Neuronal stem cell (in vitro differentiated cells): ENCODE measurements at regions not wholly inside any gene's neighbourhood (a gene's known extent, or its start where the extent isn't known, plus 50 kb on each side); places are given as distances from the start of the nearest gene placed in this dataset.

Experiments
- DNase-seq: peaks from one replicate; pipeline ENCODE4 v3.0.0-alpha.2; 2013; ENCODE audit warnings: low spot score
- H2AFZ ChIP-seq: one replicate; pipeline ENCODE4 v1.6.1; 2013; ENCODE audit warnings: mild to moderate bottlenecking, low read length, inconsistent platforms
- H2AK5ac ChIP-seq: 2 replicates; pipeline ENCODE4 v1.6.1; 2013; ENCODE audit warnings: low read depth, mild to moderate bottlenecking, inconsistent platforms, low read length, moderate library complexity, mixed read lengths
- H2BK120ac ChIP-seq: 2 replicates; pipeline ENCODE4 v1.6.1; 2013; ENCODE audit warnings: low read depth, mild to moderate bottlenecking, inconsistent platforms, low read length, moderate library complexity, mixed read lengths
- H2BK12ac ChIP-seq: one replicate; pipeline ENCODE4 v1.6.1; 2013; ENCODE audit warnings: low read length, inconsistent platforms
- H2BK15ac ChIP-seq: 2 replicates; pipeline ENCODE4 v1.6.1; 2013; ENCODE audit warnings: mild to moderate bottlenecking, low read length, inconsistent platforms, mixed read lengths
- H2BK5ac ChIP-seq: one replicate; pipeline ENCODE4 v1.6.1; 2013; ENCODE audit warnings: inconsistent platforms, mild to moderate bottlenecking, low read length, moderate library complexity
- H3K14ac ChIP-seq: one replicate; pipeline ENCODE4 v1.6.1; 2013; ENCODE audit warnings: low read length, inconsistent platforms
- H3K18ac ChIP-seq: 2 replicates; pipeline ENCODE4 v1.6.1; 2013; ENCODE audit warnings: low read length, inconsistent platforms
- H3K23ac ChIP-seq: 2 replicates; pipeline ENCODE4 v1.6.1; 2013; ENCODE audit warnings: low read depth, mild to moderate bottlenecking, mixed read lengths, low read length, inconsistent platforms; ENCODE audit not compliant: poor library complexity
- H3K27ac ChIP-seq: replicated peaks from 3 replicates; pipeline ENCODE4 v1.5.1; 2013; ENCODE audit warnings: low read length, inconsistent platforms
- H3K27me3 ChIP-seq, 3 experiments: 2 replicates each; pipeline ENCODE4 v1.6.1; 2013; ENCODE audit warnings: low read length in 3 of 3, mild to moderate bottlenecking in 2 of 3, inconsistent platforms in 1 of 3, low read depth in 1 of 3, mixed read lengths in 1 of 3, moderate library complexity in 1 of 3; ENCODE audit not compliant: control insufficient read depth in 3 of 3, insufficient read depth in 3 of 3
- H3K36me3 ChIP-seq, 2 donors: replicated peaks in 1 of 2; 2 replicates each; pipeline ENCODE4 v1.6.1; 2013; ENCODE audit warnings: low read length in 2 of 2; ENCODE audit not compliant: control insufficient read depth in 2 of 2, insufficient read depth in 2 of 2
- H3K4ac ChIP-seq: 2 replicates; pipeline ENCODE4 v1.6.1; 2013; ENCODE audit warnings: inconsistent platforms, mild to moderate bottlenecking, low read length, moderate library complexity
- H3K4me1 ChIP-seq, 2 donors: 1 replicate in 1 of 2; 2 replicates in 1 of 2; pipeline ENCODE4 v1.6.1; 2013; ENCODE audit warnings: low read length in 2 of 2, low read depth in 1 of 2; ENCODE audit not compliant: control insufficient read depth in 2 of 2, insufficient read depth in 1 of 2
- H3K4me2 ChIP-seq: one replicate; pipeline ENCODE4 v1.6.1; 2013; ENCODE audit warnings: mild to moderate bottlenecking, low read length, inconsistent platforms; ENCODE audit not compliant: insufficient read depth, poor library complexity, severe bottlenecking
- H3K4me3 ChIP-seq, 2 donors: 2 replicates each; pipeline ENCODE4 v1.5.1; 2013; ENCODE audit warnings: low read length in 2 of 2, mild to moderate bottlenecking in 2 of 2, inconsistent platforms in 1 of 2, moderate library complexity in 1 of 2
- H3K79me1 ChIP-seq: one replicate; pipeline ENCODE4 v1.6.1; 2013; ENCODE audit warnings: low read depth, mild to moderate bottlenecking, inconsistent platforms, low read length, moderate library complexity
- H3K9ac ChIP-seq: one replicate; pipeline ENCODE4 v1.6.1; 2013; ENCODE audit warnings: mild to moderate bottlenecking, low read depth, low read length, inconsistent platforms; ENCODE audit not compliant: poor library complexity
- H3K9me3 ChIP-seq, 2 donors: replicated peaks in 1 of 2; 2 replicates each; pipeline versions ENCODE3 to v1.6.1; 2013; ENCODE audit warnings: low read length in 2 of 2, mild to moderate bottlenecking in 2 of 2, inconsistent platforms in 1 of 2, low read depth in 1 of 2, mixed read lengths in 1 of 2, moderate library complexity in 1 of 2; ENCODE audit not compliant: control insufficient read depth in 2 of 2, insufficient read depth in 1 of 2
- H4K8ac ChIP-seq: one replicate; pipeline ENCODE4 v1.6.1; 2013; ENCODE audit warnings: low read depth, mild to moderate bottlenecking, inconsistent platforms, low read length, moderate library complexity
- H4K91ac ChIP-seq: one replicate; pipeline ENCODE4 v1.6.1; 2013; ENCODE audit warnings: low read length, low read depth, mild to moderate bottlenecking, inconsistent platforms; ENCODE audit not compliant: poor library complexity
- WGBS, 2 donors: extraction: QIAGEN DNeasy Blood & Tissue Kit; methylation state at CpG; one replicate each; pipeline ENCODE4 v1.1.7; 2013; ENCODE audit warnings: missing lambda C conversion rate in 2 of 2, mixed read lengths in 1 of 2; ENCODE audit not compliant: insufficient read length in 2 of 2, insufficient replicate concordance in 1 of 2; ENCODE audit errors: extremely low coverage in 2 of 2; 5-methylcytosine and 5-hydroxymethylcytosine counted together

GRCh38 chr6:8157839-8158238, 55.5 kb upstream of the EEF1E1 start:
- Histone ChIP-seq H2BK15ac (no peak overlapping the region), H4K8ac (no peak overlapping the region), H3K4me2 (no peak overlapping the region), H3K4ac (no peak overlapping the region), H3K79me1 (no peaks in the 10 kb centered on the region), H2BK5ac (no peak overlapping the region), H4K91ac (no peak overlapping the region), H3K18ac (no peak overlapping the region), H2BK120ac (no peak overlapping the region), H2AFZ (no peak overlapping the region), H3K27ac (no peak overlapping the region), H3K9ac (no peak overlapping the region), H2AK5ac (no peak overlapping the region), H3K9me3 (peaks cover 0 to 2% of the 10 kb centered on the region in 2 donors), H3K4me1 (peaks cover 0 to 2% of the 10 kb centered on the region in 2 donors), H3K4me3 (no peak overlapping the region), H3K14ac (no peak overlapping the region), H3K23ac (no peak overlapping the region), H3K36me3 (no peaks in the 10 kb centered on the region), H3K27me3 (no peaks in the 10 kb centered on the region), H2BK12ac (no peak overlapping the region)
- DNase-seq, result no peak
- no CpG with 5 or more reads among the region's 3 CpGs for WGBS, 2 donors

DNA sequence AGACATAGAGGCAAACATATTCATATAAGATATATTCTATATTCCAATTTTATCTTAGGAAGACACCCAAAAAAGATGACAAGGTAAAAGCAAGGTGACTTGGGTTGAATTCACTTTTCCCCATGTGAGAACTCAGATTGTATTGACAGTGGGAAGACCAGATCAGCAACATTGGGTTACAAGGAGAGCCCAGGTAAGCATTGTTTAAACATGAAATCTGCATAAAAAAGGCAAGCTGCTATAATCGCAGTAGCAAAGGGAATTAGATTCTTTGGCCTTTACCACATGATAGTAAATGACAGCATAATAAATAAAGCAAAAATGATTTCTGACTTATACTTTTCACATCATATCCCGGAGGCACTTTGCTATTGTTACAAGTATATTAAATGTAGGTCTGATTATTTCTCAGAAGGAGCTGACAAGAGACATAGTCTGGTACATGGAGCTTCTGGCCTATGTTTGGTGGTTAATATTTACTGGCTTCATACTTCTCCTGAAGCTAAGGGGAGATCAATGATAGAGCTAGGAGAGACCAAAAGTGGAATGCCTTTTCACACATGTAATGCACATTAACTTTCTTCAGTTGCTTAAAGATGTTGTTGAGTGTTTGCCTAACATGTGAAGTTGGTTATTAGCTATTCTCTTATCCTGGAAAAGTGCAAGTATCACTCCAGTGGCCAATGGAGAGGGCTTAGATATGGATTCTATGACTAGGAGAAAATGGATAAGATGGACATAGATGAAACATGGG, 53.1 kb upstream of the EEF1E1 start:
- Histone ChIP-seq H3K4ac (no peak overlapping the region), H2AK5ac (no peak overlapping the region), H4K8ac (no peak overlapping the region), H3K23ac (no peak overlapping the region), H3K27ac (no peak overlapping the region), H3K79me1 (no peaks in the 10 kb centered on the region), H3K4me1 (peaks cover 0 to 2% of the 10 kb centered on the region in 2 donors), H3K27me3 (no peaks in the 10 kb centered on the region), H3K36me3 (no peaks in the 10 kb centered on the region), H2BK5ac (no peak overlapping the region), H3K9ac (no peak overlapping the region), H3K9me3 (no peaks in the 10 kb centered on the region), H2AFZ (no peak overlapping the region), H3K4me2 (no peak overlapping the region), H2BK15ac (no peak overlapping the region), H3K18ac (no peak overlapping the region), H2BK120ac (no peak overlapping the region), H4K91ac (no peak overlapping the region), H3K4me3 (no peak overlapping the region), H2BK12ac (no peak overlapping the region), H3K14ac (no peak overlapping the region)
- DNase-seq, result no peak
- no CpG with 5 or more reads among the region's 2 CpGs for WGBS, 2 donors
